ENCODE measurements at regions not wholly inside any gene's neighbourhood (a gene's known extent, or its start where the extent isn't known, plus 50 kb on each side); places are given as distances from the start of the nearest gene placed in this dataset.

DNA sequence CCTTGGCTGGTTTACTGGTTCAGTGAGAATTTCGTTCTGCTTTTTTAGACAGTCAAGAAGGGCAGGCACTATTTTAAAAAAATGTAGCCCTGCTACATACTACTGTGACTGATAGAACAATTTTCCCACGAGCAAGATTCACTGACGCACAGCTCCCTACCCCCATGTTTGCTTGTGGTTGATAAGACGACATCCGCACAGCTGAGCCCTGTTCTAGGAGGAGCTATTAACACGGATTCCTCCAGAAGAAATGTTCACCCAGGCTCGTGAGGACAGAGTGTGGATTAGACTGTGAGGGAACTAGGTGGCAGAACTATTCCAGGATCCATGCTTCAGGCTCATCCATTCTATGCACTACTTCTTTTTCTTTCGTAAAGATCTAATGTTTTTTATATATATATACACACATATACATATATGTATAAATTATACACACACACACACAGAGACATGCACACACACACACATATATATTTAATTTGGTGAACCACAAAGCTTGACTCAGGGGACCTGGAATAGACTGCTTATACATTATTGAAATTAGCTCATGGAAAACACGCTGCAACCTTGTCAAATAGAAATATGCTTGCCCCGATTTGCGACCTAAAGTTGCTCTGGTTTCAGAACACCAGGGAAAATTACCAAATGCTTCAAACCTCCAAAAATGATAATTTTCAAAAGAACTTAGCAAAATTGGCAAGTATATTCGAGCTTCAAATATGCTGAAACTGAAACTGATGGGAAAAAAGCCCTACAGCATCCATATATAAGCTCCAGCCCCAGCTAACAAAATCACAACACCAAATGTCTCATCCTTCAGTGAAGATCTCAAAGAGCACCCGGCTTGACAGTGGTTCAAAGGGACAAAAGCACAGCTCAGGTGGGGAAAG is 370.4 kb downstream of the SOCS6 start:
- no peaks in the 10 kb centered on the region for H3K27me3 Mint-ChIP-seq (ENCODE audit: low read depth)
- no peaks in the 10 kb centered on the region for H3K4me1 Mint-ChIP-seq
- no peak overlapping the region for H3K27ac Mint-ChIP-seq
- no peak overlapping the region for H3K4me3 Mint-ChIP-seq
- TF ChIP-seq, protein P1, sequence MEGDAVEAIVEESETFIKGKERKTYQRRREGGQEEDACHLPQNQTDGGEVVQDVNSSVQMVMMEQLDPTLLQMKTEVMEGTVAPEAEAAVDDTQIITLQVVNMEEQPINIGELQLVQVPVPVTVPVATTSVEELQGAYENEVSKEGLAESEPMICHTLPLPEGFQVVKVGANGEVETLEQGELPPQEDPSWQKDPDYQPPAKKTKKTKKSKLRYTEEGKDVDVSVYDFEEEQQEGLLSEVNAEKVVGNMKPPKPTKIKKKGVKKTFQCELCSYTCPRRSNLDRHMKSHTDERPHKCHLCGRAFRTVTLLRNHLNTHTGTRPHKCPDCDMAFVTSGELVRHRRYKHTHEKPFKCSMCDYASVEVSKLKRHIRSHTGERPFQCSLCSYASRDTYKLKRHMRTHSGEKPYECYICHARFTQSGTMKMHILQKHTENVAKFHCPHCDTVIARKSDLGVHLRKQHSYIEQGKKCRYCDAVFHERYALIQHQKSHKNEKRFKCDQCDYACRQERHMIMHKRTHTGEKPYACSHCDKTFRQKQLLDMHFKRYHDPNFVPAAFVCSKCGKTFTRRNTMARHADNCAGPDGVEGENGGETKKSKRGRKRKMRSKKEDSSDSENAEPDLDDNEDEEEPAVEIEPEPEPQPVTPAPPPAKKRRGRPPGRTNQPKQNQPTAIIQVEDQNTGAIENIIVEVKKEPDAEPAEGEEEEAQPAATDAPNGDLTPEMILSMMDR (IDR thresholded peaks at IDR 0.05; ENCODE audit: unreplicated experiment in 3 of 3), result no peak
- H3K36me3 Mint-ChIP-seq (ENCODE audit: low read depth), result no peaks in the 10 kb centered on the region
- H3K9me3 Mint-ChIP-seq, result no peaks in the 10 kb centered on the region

DNA sequence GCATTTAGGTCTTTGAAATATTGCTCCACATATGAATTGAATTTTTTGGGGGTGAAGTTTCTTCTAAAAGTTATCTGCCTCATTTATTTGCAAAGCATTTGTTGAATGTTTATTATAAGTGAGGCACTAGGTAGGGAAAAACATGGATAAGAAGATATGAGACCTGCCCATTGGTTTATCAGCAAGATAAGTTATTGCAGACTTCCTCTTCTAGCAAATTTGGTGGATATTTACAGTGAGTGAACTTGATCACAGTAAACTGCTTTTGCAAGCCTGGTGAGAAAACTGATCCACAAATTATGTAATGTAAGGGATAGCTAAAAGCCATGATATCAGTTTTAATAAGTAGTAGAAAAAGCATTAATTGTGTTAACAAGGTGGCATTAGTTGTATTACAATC is 364.8 kb downstream of the SOCS6 start:
- TF ChIP-seq, protein P1 (IDR thresholded peaks at IDR 0.05; ENCODE audit: unreplicated experiment in 3 of 3), result no peak
- Mint-ChIP-seq H3K4me3 (no peak overlapping the region), H3K27ac (no peak overlapping the region), H3K27me3 (ENCODE audit: low read depth) (no peaks in the 10 kb centered on the region), H3K9me3 (no peaks in the 10 kb centered on the region), H3K36me3 (ENCODE audit: low read depth) (no peaks in the 10 kb centered on the region), H3K4me1 (no peaks in the 10 kb centered on the region)

DNA sequence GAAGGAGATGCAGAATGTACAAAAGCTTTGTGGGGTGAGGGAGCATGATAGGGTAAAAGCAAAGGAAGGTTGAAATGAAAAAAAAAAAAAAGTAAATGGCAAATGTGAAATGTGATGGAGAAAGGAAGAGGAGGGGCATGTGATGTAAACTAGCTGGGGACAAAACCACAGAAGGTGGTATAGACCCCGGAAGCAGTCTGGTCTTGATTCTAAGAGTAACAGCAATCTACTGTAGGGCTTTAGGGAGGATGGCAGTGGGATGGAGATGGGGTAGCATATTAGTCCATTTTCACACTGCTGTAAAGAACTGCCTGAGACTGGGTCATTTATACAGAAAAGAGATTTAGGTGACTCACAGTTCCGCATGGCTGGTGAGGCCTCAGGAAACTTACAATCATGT is 362.0 kb downstream of the SOCS6 start:
- Mint-ChIP-seq H3K4me1 (no peaks in the 10 kb centered on the region), H3K27me3 (ENCODE audit: low read depth) (no peaks in the 10 kb centered on the region), H3K36me3 (ENCODE audit: low read depth) (no peaks in the 10 kb centered on the region), H3K4me3 (no peak overlapping the region), H3K27ac (no peak overlapping the region), H3K9me3 (no peaks in the 10 kb centered on the region)
- TF ChIP-seq, protein P1 (IDR thresholded peaks at IDR 0.05; ENCODE audit: unreplicated experiment in 3 of 3), result no peak

DNA sequence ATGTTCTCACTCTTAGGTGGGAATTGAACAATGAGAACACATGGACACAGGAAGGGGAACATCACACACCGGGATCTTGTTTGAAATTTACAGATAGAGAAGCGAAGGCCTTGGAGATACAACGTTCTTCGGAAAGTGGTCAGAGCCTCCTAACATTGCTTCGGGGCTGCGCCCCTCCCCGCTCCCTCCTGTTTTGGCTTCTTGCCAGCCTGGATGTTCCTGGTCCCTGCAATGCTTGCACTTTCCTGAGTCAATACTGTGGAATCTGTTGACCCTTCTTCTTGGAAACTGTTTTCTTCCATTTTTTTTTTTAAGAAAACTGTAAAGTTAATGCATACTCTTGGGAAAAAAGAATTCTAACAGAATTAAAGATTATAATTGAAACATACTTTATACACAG is 360.8 kb downstream of the SOCS6 start:
- no peak overlapping the region for H3K4me3 Mint-ChIP-seq
- no peaks in the 10 kb centered on the region for H3K9me3 Mint-ChIP-seq
- H3K27ac Mint-ChIP-seq, result no peak overlapping the region
- no peaks in the 10 kb centered on the region for H3K36me3 Mint-ChIP-seq (ENCODE audit: low read depth)
- H3K27me3 Mint-ChIP-seq (ENCODE audit: low read depth), result no peaks in the 10 kb centered on the region
- H3K4me1 Mint-ChIP-seq, result no peaks in the 10 kb centered on the region
- TF ChIP-seq, protein P1 (IDR thresholded peaks at IDR 0.05; ENCODE audit: unreplicated experiment in 3 of 3), result no peak

DNA sequence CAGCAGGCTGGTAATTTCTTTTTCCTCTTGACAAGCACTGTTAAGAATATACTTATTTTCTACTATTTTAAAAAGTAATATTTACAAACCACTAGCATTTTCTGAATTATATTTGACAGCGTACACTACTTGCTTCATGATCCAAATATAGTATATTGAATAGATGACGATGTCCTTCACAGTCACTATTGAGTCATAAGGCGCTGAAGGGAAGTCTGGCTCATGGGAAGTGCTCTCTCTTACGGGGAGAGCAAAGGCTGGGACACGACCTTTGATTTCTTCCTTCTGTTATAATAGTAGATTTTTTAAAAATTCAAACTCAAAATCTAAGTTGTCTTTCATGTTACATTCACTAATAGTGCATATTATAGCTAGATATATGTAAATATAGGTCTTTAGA is 357.1 kb downstream of the SOCS6 start:
- H3K27me3 Mint-ChIP-seq (ENCODE audit: low read depth), result no peaks in the 10 kb centered on the region
- H3K4me3 Mint-ChIP-seq, result no peak overlapping the region
- no peaks in the 10 kb centered on the region for H3K36me3 Mint-ChIP-seq (ENCODE audit: low read depth)
- TF ChIP-seq, protein P1 (IDR thresholded peaks at IDR 0.05; ENCODE audit: unreplicated experiment in 3 of 3), result no peak
- no peaks in the 10 kb centered on the region for H3K4me1 Mint-ChIP-seq
- no peak overlapping the region for H3K27ac Mint-ChIP-seq
- no peaks in the 10 kb centered on the region for H3K9me3 Mint-ChIP-seq

DNA sequence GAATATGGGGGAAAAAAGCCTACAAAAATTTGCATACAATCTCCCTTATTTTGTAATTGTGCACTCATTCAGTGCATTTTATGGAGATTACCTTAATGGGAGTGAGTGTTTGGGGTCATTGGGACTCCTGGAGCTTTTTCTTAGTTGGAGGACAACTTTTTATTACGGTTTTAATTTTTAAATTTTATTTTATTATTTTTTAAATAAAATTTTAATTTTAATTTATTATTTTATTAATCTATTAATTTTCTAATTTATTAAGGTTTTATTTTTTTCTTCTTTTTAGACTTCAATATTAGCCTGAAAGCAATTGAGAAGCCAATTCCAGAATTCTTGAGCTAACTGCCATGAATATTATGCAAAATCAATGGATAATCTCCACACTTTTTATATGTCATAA is 355.0 kb downstream of the SOCS6 start:
- TF ChIP-seq, protein P1 (IDR thresholded peaks at IDR 0.05; ENCODE audit: unreplicated experiment in 3 of 3), result no peak
- no peaks in the 10 kb centered on the region for H3K36me3 Mint-ChIP-seq (ENCODE audit: low read depth)
- no peaks in the 10 kb centered on the region for H3K27me3 Mint-ChIP-seq (ENCODE audit: low read depth)

More for the DNA sequence above, 355.0 kb downstream of the SOCS6 start:
- Mint-ChIP-seq H3K4me1 (no peaks in the 10 kb centered on the region), H3K9me3 (no peaks in the 10 kb centered on the region), H3K27ac (no peak overlapping the region), H3K4me3 (no peak overlapping the region)
